GM23338 (cell line): ENCODE measurements at regions not wholly inside any gene's neighbourhood (a gene's known extent, or its start where the extent isn't known, plus 50 kb on each side); places are given as distances from the start of the nearest gene placed in this dataset.

Source experiments
- ATAC-seq: fragments of 200-7000 bp; cut with Tn5 transposase; 3 replicates; pipeline ENCODE4 v1.9.1; 2020
- DNase-seq: peaks from one replicate; pipeline ENCODE4 v3.0.0-alpha.2; 2015; ENCODE audit warnings: low spot score
- H2AFZ ChIP-seq: fragments of 200-600 bp; sonication (generic); 2 replicates; pipeline ENCODE4 v1.8.0; 2016; ENCODE audit warnings: antibody characterized with exemption, mild to moderate bottlenecking, moderate library complexity
- H3F3A ChIP-seq: fragments of 200-600 bp; sonication (generic); replicated peaks from 2 replicates; pipeline ENCODE4 v1.8.0; 2017; ENCODE audit warnings: antibody characterized with exemption, mixed run types, low read depth
- H3K27ac ChIP-seq: fragments of 200-600 bp; sonication (generic); 2 replicates; pipeline ENCODE4 v1.6.1; 2016; ENCODE audit warnings: low read depth
- H3K27me3 ChIP-seq: fragments of 200-600 bp; sonication (generic); 2 replicates; pipeline ENCODE4 v1.8.0; 2016; ENCODE audit warnings: mild to moderate bottlenecking, mixed run types, moderate library complexity; ENCODE audit not compliant: insufficient read depth
- H3K36me3 ChIP-seq: fragments of 200-600 bp; sonication (generic); 2 replicates; pipeline ENCODE4 v1.8.0; 2016; ENCODE audit warnings: mild to moderate bottlenecking; ENCODE audit not compliant: insufficient read depth
- H3K4me1 ChIP-seq: fragments of 200-600 bp; sonication (generic); 2 replicates; pipeline ENCODE4 v1.8.0; 2016; ENCODE audit warnings: mild to moderate bottlenecking, moderate library complexity; ENCODE audit not compliant: insufficient read depth
- H3K4me2 ChIP-seq: fragments of 200-600 bp; sonication (generic); 2 replicates; pipeline ENCODE4 v1.7.1; 2017; ENCODE audit warnings: mixed run types
- H3K4me3 ChIP-seq: fragments of 200-600 bp; sonication (generic); 2 replicates; pipeline ENCODE4 v1.6.1; 2016; ENCODE audit warnings: mixed run types
- H3K79me2 ChIP-seq: fragments of 200-600 bp; sonication (generic); replicated peaks from 2 replicates; pipeline ENCODE4 v1.8.0; 2017; ENCODE audit warnings: mild to moderate bottlenecking; ENCODE audit not compliant: insufficient read depth
- H3K9me2 ChIP-seq: fragments of 200-600 bp; sonication (generic); 2 replicates; pipeline ENCODE4 v1.8.0; 2017; ENCODE audit not compliant: insufficient read depth
- H4K20me1 ChIP-seq: fragments of 200-600 bp; sonication (generic); replicated peaks from 2 replicates; pipeline ENCODE4 v1.8.0; 2017; ENCODE audit warnings: mild to moderate bottlenecking; ENCODE audit not compliant: insufficient read depth
- H3K27ac Mint-ChIP-seq: 2 replicates; pipeline ENCODE4 v1.8.0; 2020; ENCODE audit warnings: inconsistent platforms, mild to moderate bottlenecking, moderate library complexity, mixed read lengths
- H3K27me3 Mint-ChIP-seq: 3 replicates; pipeline ENCODE4 v1.8.0; 2022; ENCODE audit warnings: low read depth, mild to moderate bottlenecking, moderate library complexity, mixed read lengths, inconsistent platforms; ENCODE audit not compliant: insufficient read depth, poor library complexity
- H3K36me3 Mint-ChIP-seq: 3 replicates; pipeline ENCODE4 v1.8.0; 2021; ENCODE audit warnings: low read depth, mild to moderate bottlenecking, inconsistent platforms, moderate library complexity, mixed read lengths
- H3K4me1 Mint-ChIP-seq: 3 replicates; pipeline ENCODE4 v1.8.0; 2020; ENCODE audit warnings: mild to moderate bottlenecking, inconsistent platforms, mixed read lengths
- H3K4me3 Mint-ChIP-seq: 3 replicates; pipeline ENCODE4 v1.8.0; 2021; ENCODE audit warnings: moderate library complexity, mild to moderate bottlenecking, inconsistent platforms, mixed read lengths
- H3K9me3 Mint-ChIP-seq: 3 replicates; pipeline ENCODE4 v1.8.0; 2020; ENCODE audit warnings: moderate library complexity, mild to moderate bottlenecking, inconsistent platforms, mixed read lengths
- EZH2phosphoT487 ChIP-seq: fragments of 200-600 bp; sonication (generic); IDR thresholded peaks from one replicate; pipeline ENCODE4 v1.8.1; 2018; ENCODE audit warnings: antibody characterized with exemption; ENCODE audit not compliant: unreplicated experiment
- NANOG ChIP-seq: IDR thresholded peaks from 2 replicates; pipeline ENCODE4 v1.6.1; 2016; ENCODE audit warnings: antibody characterized with exemption, borderline replicate concordance
- POLR2AphosphoS5 ChIP-seq: IDR thresholded peaks from 2 replicates; pipeline ENCODE4 v1.6.1; 2016; ENCODE audit warnings: antibody characterized with exemption, low read depth
- ZNF114 ChIP-seq: fragments of 250-450 bp; sonication (Bioruptor Pico); IDR thresholded peaks from 2 replicates; pipeline ENCODE4 v1.5.0; 2020; ENCODE audit warnings: mild to moderate bottlenecking, moderate library complexity
- ZNF331 ChIP-seq: fragments of 250-450 bp; sonication (Bioruptor Pico); IDR thresholded peaks from 2 replicates; pipeline ENCODE4 v1.5.0; 2020; ENCODE audit warnings: low read depth, mild to moderate bottlenecking, moderate library complexity
- ZNF462 ChIP-seq: fragments of 250-450 bp; sonication (Bioruptor Pico); IDR thresholded peaks from 2 replicates; pipeline ENCODE4 v1.5.0; 2020; ENCODE audit warnings: mild to moderate bottlenecking, moderate library complexity
- TF ChIP-seq, protein P1 (sequence below): IDR thresholded peaks from one replicate; pipeline ENCODE4 v1.6.1; 2018; ENCODE audit warnings: antibody characterized with exemption; ENCODE audit not compliant: unreplicated experiment
- TF ChIP-seq, protein P2 (sequence below), 2 experiments: fragments of 200-600 bp in 1 of 2; sonication (generic) in 1 of 2; conservative IDR thresholded peaks; 2 replicates each; pipeline versions ENCODE4 v1.5.1 to v1.6.1; 2016 to 2017; ENCODE audit warnings: antibody characterized with exemption in 2 of 2, low read depth in 2 of 2, mild to moderate bottlenecking in 2 of 2, moderate library complexity in 1 of 2

GRCh38 chr11:28822576-28822975 lies 714.4 kb downstream of the METTL15 start (continued):
- TF ChIP-seq ZNF462 (CRISPR knock-in tag) (no peak), ZNF114 (CRISPR knock-in tag) (no peak), NANOG (no peak), ZNF331 (no peak)
- TF ChIP-seq, protein P1, sequence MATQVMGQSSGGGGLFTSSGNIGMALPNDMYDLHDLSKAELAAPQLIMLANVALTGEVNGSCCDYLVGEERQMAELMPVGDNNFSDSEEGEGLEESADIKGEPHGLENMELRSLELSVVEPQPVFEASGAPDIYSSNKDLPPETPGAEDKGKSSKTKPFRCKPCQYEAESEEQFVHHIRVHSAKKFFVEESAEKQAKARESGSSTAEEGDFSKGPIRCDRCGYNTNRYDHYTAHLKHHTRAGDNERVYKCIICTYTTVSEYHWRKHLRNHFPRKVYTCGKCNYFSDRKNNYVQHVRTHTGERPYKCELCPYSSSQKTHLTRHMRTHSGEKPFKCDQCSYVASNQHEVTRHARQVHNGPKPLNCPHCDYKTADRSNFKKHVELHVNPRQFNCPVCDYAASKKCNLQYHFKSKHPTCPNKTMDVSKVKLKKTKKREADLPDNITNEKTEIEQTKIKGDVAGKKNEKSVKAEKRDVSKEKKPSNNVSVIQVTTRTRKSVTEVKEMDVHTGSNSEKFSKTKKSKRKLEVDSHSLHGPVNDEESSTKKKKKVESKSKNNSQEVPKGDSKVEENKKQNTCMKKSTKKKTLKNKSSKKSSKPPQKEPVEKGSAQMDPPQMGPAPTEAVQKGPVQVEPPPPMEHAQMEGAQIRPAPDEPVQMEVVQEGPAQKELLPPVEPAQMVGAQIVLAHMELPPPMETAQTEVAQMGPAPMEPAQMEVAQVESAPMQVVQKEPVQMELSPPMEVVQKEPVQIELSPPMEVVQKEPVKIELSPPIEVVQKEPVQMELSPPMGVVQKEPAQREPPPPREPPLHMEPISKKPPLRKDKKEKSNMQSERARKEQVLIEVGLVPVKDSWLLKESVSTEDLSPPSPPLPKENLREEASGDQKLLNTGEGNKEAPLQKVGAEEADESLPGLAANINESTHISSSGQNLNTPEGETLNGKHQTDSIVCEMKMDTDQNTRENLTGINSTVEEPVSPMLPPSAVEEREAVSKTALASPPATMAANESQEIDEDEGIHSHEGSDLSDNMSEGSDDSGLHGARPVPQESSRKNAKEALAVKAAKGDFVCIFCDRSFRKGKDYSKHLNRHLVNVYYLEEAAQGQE: no peak

DNA sequence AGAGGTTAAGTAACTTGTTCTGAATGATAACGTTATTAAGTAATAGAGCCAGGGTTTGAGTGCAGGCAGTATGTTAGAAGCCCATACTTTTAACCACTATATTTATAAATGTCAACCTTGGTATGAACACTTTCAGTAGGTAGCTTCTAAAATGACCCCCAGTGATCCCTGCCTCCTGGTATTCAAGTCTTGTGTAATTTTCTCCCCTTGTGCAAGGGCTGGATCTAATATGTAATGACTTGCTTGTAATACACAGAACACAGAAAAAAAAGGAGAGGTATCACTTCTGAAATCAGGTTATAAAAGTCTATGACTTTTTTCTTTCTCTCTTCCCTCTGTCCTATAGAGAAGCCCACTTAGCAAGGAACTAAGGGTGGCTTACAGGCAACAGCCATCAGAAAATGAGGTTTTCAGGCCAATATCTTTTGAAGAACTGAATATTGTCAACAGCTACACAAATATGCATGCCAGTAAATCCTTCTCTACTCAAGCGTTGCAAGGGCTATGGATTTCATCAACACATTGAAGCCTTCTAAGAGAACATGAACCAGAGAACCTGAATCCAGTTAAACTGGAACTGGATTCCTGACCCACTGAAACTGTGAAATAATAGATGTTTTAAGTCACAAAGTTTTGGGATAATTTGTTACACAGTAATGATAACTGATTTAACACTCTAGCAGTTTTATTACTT lies 712.3 kb downstream of the METTL15 start:
- Histone ChIP-seq H3K4me3 (no peak overlapping the region), H3K27me3 (no peaks in the 10 kb centered on the region), H3F3A (no peaks in the 10 kb centered on the region), H3K4me1 (0 out of 2 replicates have a peak, but pooled peaks cover 6% of the 10 kb centered on the region), H2AFZ (peak overlapping the region; percentile 44; the same call in 1 of the 2 replicates), H4K20me1 (no peaks in the 10 kb centered on the region), H3K27ac (no peak overlapping the region), H3K36me3 (no peaks in the 10 kb centered on the region), H3K79me2 (no peaks in the 10 kb centered on the region), H3K9me2 (peaks cover 7% of the 10 kb centered on the region; the same call in 1 of the 2 replicates), H3K4me2 (no peak overlapping the region)
- H3K36me3 Mint-ChIP-seq: no peaks in the 10 kb centered on the region
- DNase-seq (no peak), ATAC-seq (no peak)
- no peaks in the 10 kb centered on the region; the same call in 2 of the 3 replicates for H3K4me1 Mint-ChIP-seq
- H3K27me3 Mint-ChIP-seq: peaks cover 4% of the 10 kb centered on the region
- H3K9me3 Mint-ChIP-seq: no peaks in the 10 kb centered on the region
- H3K27ac Mint-ChIP-seq: no peak overlapping the region
- no peak overlapping the region for H3K4me3 Mint-ChIP-seq
- TF ChIP-seq, protein P2, sequence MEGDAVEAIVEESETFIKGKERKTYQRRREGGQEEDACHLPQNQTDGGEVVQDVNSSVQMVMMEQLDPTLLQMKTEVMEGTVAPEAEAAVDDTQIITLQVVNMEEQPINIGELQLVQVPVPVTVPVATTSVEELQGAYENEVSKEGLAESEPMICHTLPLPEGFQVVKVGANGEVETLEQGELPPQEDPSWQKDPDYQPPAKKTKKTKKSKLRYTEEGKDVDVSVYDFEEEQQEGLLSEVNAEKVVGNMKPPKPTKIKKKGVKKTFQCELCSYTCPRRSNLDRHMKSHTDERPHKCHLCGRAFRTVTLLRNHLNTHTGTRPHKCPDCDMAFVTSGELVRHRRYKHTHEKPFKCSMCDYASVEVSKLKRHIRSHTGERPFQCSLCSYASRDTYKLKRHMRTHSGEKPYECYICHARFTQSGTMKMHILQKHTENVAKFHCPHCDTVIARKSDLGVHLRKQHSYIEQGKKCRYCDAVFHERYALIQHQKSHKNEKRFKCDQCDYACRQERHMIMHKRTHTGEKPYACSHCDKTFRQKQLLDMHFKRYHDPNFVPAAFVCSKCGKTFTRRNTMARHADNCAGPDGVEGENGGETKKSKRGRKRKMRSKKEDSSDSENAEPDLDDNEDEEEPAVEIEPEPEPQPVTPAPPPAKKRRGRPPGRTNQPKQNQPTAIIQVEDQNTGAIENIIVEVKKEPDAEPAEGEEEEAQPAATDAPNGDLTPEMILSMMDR (conservative IDR thresholded peaks at IDR 0.05; ENCODE audit: low read depth in 2 of 2): no peak
- no peak for TF ChIP-seq POLR2AphosphoS5
- TF ChIP-seq EZH2phosphoT487: no peak
- no peak for TF ChIP-seq ZNF114 (CRISPR knock-in tag)
